Natural killer cell (primary cell): ENCODE measurements at regions not wholly inside any gene's neighbourhood (a gene's known extent, or its start where the extent isn't known, plus 50 kb on each side); places are given as distances from the start of the nearest gene placed in this dataset.

Experiments
- ATAC-seq, 3 donors: fragments of 150-1000 bp in 2 of 3; fragments of 200-7000 bp in 1 of 3; cut with Tn5 transposase; 1 replicate in 1 of 3; 2 replicates in 2 of 3; pipeline ENCODE4 v1.10.0; 2021; ENCODE audit warnings: mild to moderate bottlenecking in 2 of 3, moderate library complexity in 2 of 3
- DNase-seq, 2 donors: peaks; one replicate each; pipeline versions ENCODE4 v3.0.0 to v3.0.0-alpha.2; 2013 to 2021; ENCODE audit warnings: mixed read lengths in 1 of 2
- H3K27ac ChIP-seq: one replicate; pipeline ENCODE4 v1.5.1; 2013; ENCODE audit warnings: mild to moderate bottlenecking, low read length
- H3K27me3 ChIP-seq: one replicate; pipeline ENCODE4 v1.6.1; 2013; ENCODE audit warnings: low read length; ENCODE audit not compliant: control insufficient read depth, insufficient read depth
- H3K36me3 ChIP-seq: one replicate; pipeline ENCODE4 v1.6.1; 2013; ENCODE audit warnings: low read length; ENCODE audit not compliant: control insufficient read depth, insufficient read depth
- H3K4me1 ChIP-seq: one replicate; pipeline ENCODE4 v1.6.1; 2013; ENCODE audit warnings: low read length; ENCODE audit not compliant: control insufficient read depth, insufficient read depth
- H3K4me3 ChIP-seq: one replicate; pipeline ENCODE4 v1.5.1; 2013; ENCODE audit warnings: low read length
- H3K9me3 ChIP-seq: one replicate; pipeline ENCODE4 v1.6.1; 2013; ENCODE audit warnings: low read length; ENCODE audit not compliant: control insufficient read depth, insufficient read depth
- H3K27ac Mint-ChIP-seq, 2 donors: one replicate each; pipeline ENCODE4 v1.8.0; 2022; ENCODE audit warnings: mild to moderate bottlenecking in 2 of 2, mixed read lengths in 2 of 2, moderate library complexity in 1 of 2
- H3K27me3 Mint-ChIP-seq, 2 donors: one replicate each; pipeline ENCODE4 v1.8.0; 2022; ENCODE audit warnings: low read depth in 2 of 2, mixed read lengths in 2 of 2
- H3K36me3 Mint-ChIP-seq: one replicate; pipeline ENCODE4 v1.8.0; 2022; ENCODE audit warnings: mixed read lengths
- H3K4me1 Mint-ChIP-seq, 2 donors: one replicate each; pipeline ENCODE4 v1.8.0; 2022; ENCODE audit warnings: mixed read lengths in 2 of 2
- H3K4me3 Mint-ChIP-seq: one replicate; pipeline ENCODE4 v1.8.0; 2022; ENCODE audit warnings: mild to moderate bottlenecking, moderate library complexity, mixed read lengths
- H3K9me3 Mint-ChIP-seq, 2 donors: one replicate each; pipeline ENCODE4 v1.8.0; 2022; ENCODE audit warnings: mixed read lengths in 2 of 2
- WGBS: methylation state at CpG from one replicate; pipeline ENCODE4 v1.1.7; 2013; ENCODE audit warnings: missing lambda C conversion rate; ENCODE audit not compliant: insufficient coverage; 5-methylcytosine and 5-hydroxymethylcytosine counted together
- intact Hi-C: fragments of 100-400 bp; cut with micrococcal nuclease; formaldehyde crosslinking; loops from one replicate; pipeline ENCODE4 v1.14.2; 2022
- TF ChIP-seq, protein P1 (sequence below): fragments of 200-600 bp; IDR thresholded peaks from one replicate; pipeline ENCODE4 v1.8.0; 2022; ENCODE audit warnings: antibody characterized with exemption

DNA sequence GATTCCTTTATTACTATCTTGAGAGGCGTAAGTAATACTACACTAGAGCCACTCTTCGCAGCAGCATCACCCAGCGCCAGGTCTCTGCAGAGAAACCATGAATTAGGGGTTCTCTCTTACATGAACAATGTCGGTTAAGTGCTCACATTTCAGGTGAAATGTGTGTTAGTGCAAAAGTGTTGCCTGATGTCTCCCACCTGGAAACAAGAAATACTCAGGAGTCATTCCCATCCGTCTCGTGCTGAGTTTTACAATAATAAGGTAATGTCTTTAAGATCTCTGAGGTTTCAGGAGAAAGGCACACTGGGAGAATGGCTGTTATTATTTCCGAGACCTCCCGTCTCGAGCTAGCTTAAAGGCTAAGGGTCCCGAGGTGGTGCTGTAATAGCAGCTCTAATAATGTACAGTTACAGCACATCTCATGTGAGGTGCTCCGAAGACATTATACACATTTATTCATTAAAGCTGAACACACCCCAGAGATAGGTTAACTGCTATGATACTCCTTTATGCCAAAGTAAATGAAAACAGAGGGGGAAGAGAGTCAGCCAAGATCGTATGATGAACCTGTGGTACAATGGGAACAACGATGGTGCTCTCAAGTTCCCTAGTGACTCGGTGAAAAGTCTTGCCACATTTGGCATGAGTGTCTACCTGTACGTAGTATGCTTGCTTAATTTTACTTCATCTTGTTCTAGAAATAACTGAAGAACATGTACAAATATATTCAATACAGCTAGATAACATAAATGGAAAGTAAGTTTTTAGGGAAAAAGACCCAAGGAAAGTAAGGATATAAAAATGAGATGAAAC lies 458.3 kb upstream of the CITED2 start:
- no peak overlapping the region for H3K27ac ChIP-seq
- no peak overlapping the region for H3K27ac Mint-ChIP-seq
- ATAC-seq (no peak), DNase-seq (no peak)
- TF ChIP-seq, protein P1, sequence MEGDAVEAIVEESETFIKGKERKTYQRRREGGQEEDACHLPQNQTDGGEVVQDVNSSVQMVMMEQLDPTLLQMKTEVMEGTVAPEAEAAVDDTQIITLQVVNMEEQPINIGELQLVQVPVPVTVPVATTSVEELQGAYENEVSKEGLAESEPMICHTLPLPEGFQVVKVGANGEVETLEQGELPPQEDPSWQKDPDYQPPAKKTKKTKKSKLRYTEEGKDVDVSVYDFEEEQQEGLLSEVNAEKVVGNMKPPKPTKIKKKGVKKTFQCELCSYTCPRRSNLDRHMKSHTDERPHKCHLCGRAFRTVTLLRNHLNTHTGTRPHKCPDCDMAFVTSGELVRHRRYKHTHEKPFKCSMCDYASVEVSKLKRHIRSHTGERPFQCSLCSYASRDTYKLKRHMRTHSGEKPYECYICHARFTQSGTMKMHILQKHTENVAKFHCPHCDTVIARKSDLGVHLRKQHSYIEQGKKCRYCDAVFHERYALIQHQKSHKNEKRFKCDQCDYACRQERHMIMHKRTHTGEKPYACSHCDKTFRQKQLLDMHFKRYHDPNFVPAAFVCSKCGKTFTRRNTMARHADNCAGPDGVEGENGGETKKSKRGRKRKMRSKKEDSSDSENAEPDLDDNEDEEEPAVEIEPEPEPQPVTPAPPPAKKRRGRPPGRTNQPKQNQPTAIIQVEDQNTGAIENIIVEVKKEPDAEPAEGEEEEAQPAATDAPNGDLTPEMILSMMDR = no peak
- 91% methylated on average over 13 of the region's 15 CpGs for WGBS
- H3K36me3 Mint-ChIP-seq = no peaks in the 10 kb centered on the region
- H3K4me3 Mint-ChIP-seq = no peak overlapping the region
- intact Hi-C loops = no loop called here
- peaks cover 0 to 28% of the 10 kb centered on the region in 2 donors for H3K27me3 Mint-ChIP-seq
- no peaks in the 10 kb centered on the region for H3K9me3 ChIP-seq
- H3K9me3 Mint-ChIP-seq = no peaks in the 10 kb centered on the region
- no peak overlapping the region for H3K4me3 ChIP-seq
- H3K36me3 ChIP-seq = no peaks in the 10 kb centered on the region
- H3K4me1 ChIP-seq = no peaks in the 10 kb centered on the region
- H3K4me1 Mint-ChIP-seq = no peaks in the 10 kb centered on the region
- H3K27me3 ChIP-seq = no peaks in the 10 kb centered on the region

DNA sequence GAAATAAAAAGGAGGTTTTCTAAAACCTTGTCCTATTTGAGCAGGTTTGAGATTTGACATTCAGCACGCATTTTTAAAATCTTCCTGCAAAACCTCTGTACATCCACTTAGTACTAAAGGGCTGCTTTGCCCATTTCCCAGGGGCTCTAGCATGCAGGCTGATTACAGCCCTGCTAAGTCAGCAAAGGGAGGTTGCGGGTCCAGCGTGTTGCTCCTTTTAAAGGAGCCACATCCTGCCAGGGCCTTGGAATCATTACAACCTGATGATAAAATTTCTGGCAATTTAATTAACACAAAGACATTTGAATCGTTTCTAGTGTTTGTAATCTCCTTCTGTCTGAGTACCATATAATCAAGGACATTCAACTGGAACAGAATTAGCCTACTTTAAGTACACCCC lies 455.1 kb upstream of the CITED2 start:
- no peaks in the 10 kb centered on the region for H3K36me3 ChIP-seq
- Mint-ChIP-seq H3K9me3 (no peaks in the 10 kb centered on the region), H3K4me3 (no peak overlapping the region), H3K27me3 (peaks cover 0 to 26% of the 10 kb centered on the region in 2 donors), H3K4me1 (no peaks in the 10 kb centered on the region), H3K36me3 (no peaks in the 10 kb centered on the region), H3K27ac (no peak overlapping the region)
- no peak for DNase-seq
- 96% methylated on average over 4 of the region's 4 CpGs for WGBS
- H3K27me3 ChIP-seq = no peaks in the 10 kb centered on the region
- ATAC-seq = no peak
- TF ChIP-seq, protein P1 = no peak
- intact Hi-C loops = no loop called here
- H3K9me3 ChIP-seq = no peaks in the 10 kb centered on the region
- no peak overlapping the region for H3K27ac ChIP-seq
- H3K4me3 ChIP-seq = no peak overlapping the region
- H3K4me1 ChIP-seq = no peaks in the 10 kb centered on the region

DNA sequence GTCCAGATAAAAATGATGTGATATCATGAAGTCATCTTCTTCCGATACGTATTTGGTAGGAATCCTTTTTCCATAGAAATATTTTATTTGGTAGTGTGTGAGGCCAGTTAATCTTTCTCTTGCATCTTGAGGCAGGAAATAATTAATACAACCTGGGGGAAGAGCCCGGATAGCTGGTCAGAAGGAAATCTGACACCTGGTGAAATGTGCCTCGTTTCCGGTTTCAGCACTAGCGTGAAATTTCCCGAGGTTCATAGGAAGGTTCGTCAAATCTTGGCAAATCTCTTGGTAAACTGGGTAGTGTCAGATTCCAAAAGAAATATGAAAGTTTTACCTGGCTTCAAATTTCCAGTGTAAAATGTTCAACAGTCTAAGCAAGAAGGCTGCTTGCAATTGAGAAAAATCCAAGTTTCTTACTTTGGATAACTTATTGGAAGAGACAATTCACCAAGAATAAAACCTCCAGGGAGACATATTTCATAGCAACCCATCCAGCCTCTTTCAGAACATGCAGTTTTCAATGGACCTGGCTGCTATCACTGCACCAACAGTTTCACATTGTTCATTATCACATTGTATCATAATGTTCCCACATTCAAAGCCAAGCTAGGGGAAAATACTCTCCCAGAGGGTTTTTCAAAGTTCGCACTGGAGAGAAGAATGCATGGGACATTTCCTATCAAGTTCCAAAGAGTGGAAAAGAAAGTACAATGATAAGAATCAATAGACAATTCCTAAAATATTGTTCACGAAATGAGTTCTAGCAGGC lies 454.5 kb upstream of the CITED2 start:
- TF ChIP-seq, protein P1 = no peak
- Mint-ChIP-seq H3K4me3 (no peak overlapping the region), H3K27me3 (peaks cover 0 to 20% of the 10 kb centered on the region in 2 donors), H3K27ac (no peak overlapping the region), H3K9me3 (no peaks in the 10 kb centered on the region), H3K36me3 (no peaks in the 10 kb centered on the region), H3K4me1 (no peaks in the 10 kb centered on the region)
- 89% methylated on average over 7 of the region's 10 CpGs for WGBS
- no peaks in the 10 kb centered on the region for H3K27me3 ChIP-seq
- no peak overlapping the region for H3K27ac ChIP-seq
- ATAC-seq (no peak), DNase-seq (no peak)
- H3K9me3 ChIP-seq = no peaks in the 10 kb centered on the region
- H3K4me3 ChIP-seq = no peak overlapping the region
- intact Hi-C loops = no loop called here
- H3K4me1 ChIP-seq = no peaks in the 10 kb centered on the region
- no peaks in the 10 kb centered on the region for H3K36me3 ChIP-seq
